GM23248 (cell line): ENCODE measurements at regions not wholly inside any gene's neighbourhood (a gene's known extent, or its start where the extent isn't known, plus 50 kb on each side); places are given as distances from the start of the nearest gene placed in this dataset.

Experiments used
- DNase-seq: peaks from one replicate; pipeline ENCODE4 v3.0.0-alpha.2; 2015
- H2AFZ ChIP-seq: fragments of 200-600 bp; sonication (generic); 2 replicates; pipeline ENCODE4 v1.6.1; 2016; ENCODE audit warnings: antibody characterized with exemption
- H3F3A ChIP-seq: fragments of 200-600 bp; sonication (generic); 2 replicates; pipeline ENCODE4 v1.6.1; 2016; ENCODE audit warnings: mild to moderate bottlenecking, antibody characterized with exemption, mixed run types; ENCODE audit not compliant: insufficient read depth
- H3K27ac ChIP-seq: fragments of 200-600 bp; sonication (generic); 2 replicates; pipeline ENCODE4 v1.5.1; 2016; ENCODE audit warnings: mild to moderate bottlenecking
- H3K27me3 ChIP-seq: fragments of 200-600 bp; sonication (generic); replicated peaks from 2 replicates; pipeline ENCODE4 v1.6.1; 2016; ENCODE audit warnings: mild to moderate bottlenecking; ENCODE audit not compliant: insufficient read depth
- H3K36me3 ChIP-seq: fragments of 200-600 bp; sonication (generic); 2 replicates; pipeline ENCODE4 v1.6.1; 2016; ENCODE audit warnings: low read depth, mild to moderate bottlenecking
- H3K4me1 ChIP-seq: fragments of 200-600 bp; sonication (generic); 2 replicates; pipeline ENCODE4 v1.6.1; 2016; ENCODE audit warnings: mild to moderate bottlenecking; ENCODE audit not compliant: insufficient read depth
- H3K4me2 ChIP-seq: fragments of 200-600 bp; sonication (generic); one replicate; pipeline ENCODE4 v1.6.1; 2016; ENCODE audit warnings: mild to moderate bottlenecking; ENCODE audit not compliant: unreplicated experiment
- H3K4me3 ChIP-seq: fragments of 200-600 bp; sonication (generic); 2 replicates; pipeline ENCODE4 v1.5.1; 2016; ENCODE audit warnings: mild to moderate bottlenecking
- H3K79me2 ChIP-seq: fragments of 200-600 bp; sonication (generic); 2 replicates; pipeline ENCODE4 v1.6.1; 2016; ENCODE audit warnings: mild to moderate bottlenecking; ENCODE audit not compliant: insufficient read depth
- H3K9ac ChIP-seq: fragments of 200-600 bp; sonication (generic); 2 replicates; pipeline ENCODE4 v1.6.1; 2016; ENCODE audit warnings: mild to moderate bottlenecking
- H3K9me2 ChIP-seq: fragments of 200-600 bp; sonication (generic); 2 replicates; pipeline ENCODE4 v1.6.1; 2016; ENCODE audit warnings: mixed run types, mild to moderate bottlenecking, moderate library complexity; ENCODE audit not compliant: insufficient read depth
- H3K9me3 ChIP-seq: fragments of 200-600 bp; sonication (generic); one replicate; pipeline ENCODE4 v1.6.1; 2017; ENCODE audit warnings: low read depth
- H4K20me1 ChIP-seq: fragments of 200-600 bp; sonication (generic); 2 replicates; pipeline ENCODE4 v1.6.0; 2016; ENCODE audit not compliant: insufficient read depth
- EZH2 ChIP-seq: fragments of 200-600 bp; sonication (generic); IDR thresholded peaks from 2 replicates; pipeline ENCODE4 v1.6.1; 2018; ENCODE audit warnings: antibody characterized with exemption, mild to moderate bottlenecking; ENCODE audit not compliant: insufficient read depth, poor library complexity, severe bottlenecking
- EZH2phosphoT487 ChIP-seq: fragments of 200-600 bp; sonication (generic); IDR thresholded peaks from 2 replicates; pipeline ENCODE4 v1.6.1; 2018; ENCODE audit warnings: antibody characterized with exemption, moderate library complexity, mild to moderate bottlenecking, low read depth; ENCODE audit not compliant: insufficient read depth
- WGBS, 2 experiments: methylation state at CpG; one replicate each; pipeline ENCODE4 v1.1.6; 2015 to 2017; ENCODE audit warnings: low lambda C conversion rate in 2 of 2, low coverage in 1 of 2; ENCODE audit errors: missing lambda C conversion rate in 2 of 2; 5-methylcytosine and 5-hydroxymethylcytosine counted together
- in situ Hi-C: fragments of 300-500 bp; cut with MboI; formaldehyde crosslinking; loops from 2 replicates; pipeline ENCODE4 v1.15.0; 2020

GRCh38 chr16:66286527-66286926, 80.0 kb upstream of the CDH5 start:
- Histone ChIP-seq H3K27ac (no peak overlapping the region), H4K20me1 (no peaks in the 10 kb centered on the region), H3F3A (no peaks in the 10 kb centered on the region), H3K4me1 (no peaks in the 10 kb centered on the region), H3K27me3 (peaks cover 11% of the 10 kb centered on the region; the same call in 1 of the 2 replicates), H3K79me2 (no peaks in the 10 kb centered on the region), H2AFZ (no peak overlapping the region), H3K9me3 (no peaks in the 10 kb centered on the region), H3K4me2 (no peak overlapping the region), H3K36me3 (no peaks in the 10 kb centered on the region), H3K4me3 (no peak overlapping the region), H3K9ac (no peak overlapping the region), H3K9me2 (no peaks in the 10 kb centered on the region)
- in situ Hi-C loops = no loop called here
- DNase-seq = no peak
- no peak for TF ChIP-seq EZH2
- TF ChIP-seq EZH2phosphoT487 = no peak
- 71 to 73% methylated on average over 8 to 9 of the region's 9 CpGs for WGBS, 2 experiments

- H3K4me2 ChIP-seq = no peak overlapping the region
These were observed 87.8 kb upstream of the CDH5 start for GRCh38 chr16:66278604-66279262.

GRCh38 chr16:66278111-66278531, 88.4 kb upstream of the CDH5 start:
- H3K9me2 ChIP-seq = no peaks in the 10 kb centered on the region
- H3K9me3 ChIP-seq = no peaks in the 10 kb centered on the region
- 88 to 92% methylated on average over 2 of the region's 2 CpGs for WGBS, 2 experiments
- in situ Hi-C loops = no loop called here
- no peak overlapping the region for H3K27ac ChIP-seq
- no peak overlapping the region for H3K4me3 ChIP-seq
- no peaks in the 10 kb centered on the region for H3K79me2 ChIP-seq
- no peak overlapping the region for H3K9ac ChIP-seq
- H3K4me1 ChIP-seq = peaks cover 5% of the 10 kb centered on the region; the same call in 1 of the 2 replicates
- no peak for TF ChIP-seq EZH2
- TF ChIP-seq EZH2phosphoT487 = no peak
- no peaks in the 10 kb centered on the region for H3K36me3 ChIP-seq
- no peak overlapping the region for H3K4me2 ChIP-seq
- no peaks in the 10 kb centered on the region for H4K20me1 ChIP-seq
- peaks cover 9% of the 10 kb centered on the region; the same call in 1 of the 2 replicates for H3F3A ChIP-seq
- 0 out of 2 replicates have a peak, but pooled peaks cover 10% of the 10 kb centered on the region for H3K27me3 ChIP-seq
- no peak overlapping the region for H2AFZ ChIP-seq
- no peak for DNase-seq

More at GRCh38 chr16:66278604-66279262, 87.8 kb upstream of the CDH5 start:
- in situ Hi-C loops = no loop called here
- no peaks in the 10 kb centered on the region for H3K36me3 ChIP-seq
- H2AFZ ChIP-seq = no peak overlapping the region
- no peaks in the 10 kb centered on the region for H4K20me1 ChIP-seq
- H3K27ac ChIP-seq = no peak overlapping the region
- H3K9me3 ChIP-seq = no peaks in the 10 kb centered on the region
- no peaks in the 10 kb centered on the region for H3K79me2 ChIP-seq
- no peak overlapping the region for H3K4me3 ChIP-seq
- TF ChIP-seq EZH2phosphoT487 = no peak
- no peak for TF ChIP-seq EZH2
- no peaks in the 10 kb centered on the region for H3K9me2 ChIP-seq
- H3K9ac ChIP-seq = no peak overlapping the region
- WGBS, 2 experiments = 69 to 93% methylated on average over 1 of the region's 1 CpG
- peaks cover 5% of the 10 kb centered on the region; the same call in 1 of the 2 replicates for H3K4me1 ChIP-seq
- 0 out of 2 replicates have a peak, but pooled peaks cover 10% of the 10 kb centered on the region for H3K27me3 ChIP-seq
- peaks cover 6% of the 10 kb centered on the region; the same call in 1 of the 2 replicates for H3F3A ChIP-seq
- DNase-seq = no peak

- no peak for DNase-seq
- 82 to 88% methylated on average over 6 of the region's 6 CpGs for WGBS, 2 experiments
- no peak overlapping the region for H2AFZ ChIP-seq
- 0 out of 2 replicates have a peak, but pooled peaks cover 8% of the 10 kb centered on the region for H3K27me3 ChIP-seq
- in situ Hi-C loops = no loop called here
- no peaks in the 10 kb centered on the region for H3K36me3 ChIP-seq
- no peaks in the 10 kb centered on the region for H3K9me2 ChIP-seq
- no peak overlapping the region for H3K27ac ChIP-seq
- TF ChIP-seq EZH2 (no peak), EZH2phosphoT487 (no peak)
- H3K79me2 ChIP-seq = no peaks in the 10 kb centered on the region
- no peak overlapping the region for H3K4me3 ChIP-seq
- peaks cover 9% of the 10 kb centered on the region; the same call in 1 of the 2 replicates for H3F3A ChIP-seq
- H4K20me1 ChIP-seq = no peaks in the 10 kb centered on the region
- H3K9ac ChIP-seq = no peak overlapping the region
- H3K4me1 ChIP-seq = peaks cover 5% of the 10 kb centered on the region; the same call in 1 of the 2 replicates
- H3K4me2 ChIP-seq = no peak overlapping the region
- no peaks in the 10 kb centered on the region for H3K9me3 ChIP-seq
These were observed 89.0 kb upstream of the CDH5 start for GRCh38 chr16:66277311-66278070.
